ENCODE measurements at regions not wholly inside any gene's neighbourhood (a gene's known extent, or its start where the extent isn't known, plus 50 kb on each side); places are given as distances from the start of the nearest gene placed in this dataset.

- no peaks in the 10 kb centered on the region for H3K36me3 Mint-ChIP-seq (ENCODE audit: low read depth)
- no peak overlapping the region for H3K27ac Mint-ChIP-seq
- H3K4me3 Mint-ChIP-seq: no peak overlapping the region
- H3K4me1 ChIP-seq (ENCODE audit: control insufficient read depth, insufficient read depth, low read length): no peaks in the 10 kb centered on the region
- H3K9ac ChIP-seq (ENCODE audit: extremely low read depth, low read length, poor library complexity, severe bottlenecking): no peak overlapping the region
- H3K4me3 ChIP-seq (ENCODE audit: low read length): no peak overlapping the region
- no peak for DNase-seq
- TF ChIP-seq, protein P1, sequence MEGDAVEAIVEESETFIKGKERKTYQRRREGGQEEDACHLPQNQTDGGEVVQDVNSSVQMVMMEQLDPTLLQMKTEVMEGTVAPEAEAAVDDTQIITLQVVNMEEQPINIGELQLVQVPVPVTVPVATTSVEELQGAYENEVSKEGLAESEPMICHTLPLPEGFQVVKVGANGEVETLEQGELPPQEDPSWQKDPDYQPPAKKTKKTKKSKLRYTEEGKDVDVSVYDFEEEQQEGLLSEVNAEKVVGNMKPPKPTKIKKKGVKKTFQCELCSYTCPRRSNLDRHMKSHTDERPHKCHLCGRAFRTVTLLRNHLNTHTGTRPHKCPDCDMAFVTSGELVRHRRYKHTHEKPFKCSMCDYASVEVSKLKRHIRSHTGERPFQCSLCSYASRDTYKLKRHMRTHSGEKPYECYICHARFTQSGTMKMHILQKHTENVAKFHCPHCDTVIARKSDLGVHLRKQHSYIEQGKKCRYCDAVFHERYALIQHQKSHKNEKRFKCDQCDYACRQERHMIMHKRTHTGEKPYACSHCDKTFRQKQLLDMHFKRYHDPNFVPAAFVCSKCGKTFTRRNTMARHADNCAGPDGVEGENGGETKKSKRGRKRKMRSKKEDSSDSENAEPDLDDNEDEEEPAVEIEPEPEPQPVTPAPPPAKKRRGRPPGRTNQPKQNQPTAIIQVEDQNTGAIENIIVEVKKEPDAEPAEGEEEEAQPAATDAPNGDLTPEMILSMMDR (conservative IDR thresholded peaks at IDR 0.05): no peak
- no peaks in the 10 kb centered on the region for H3K27me3 ChIP-seq (ENCODE audit: control insufficient read depth, insufficient read depth, low read length, poor library complexity, severe bottlenecking)
- 86 to 93% methylated on average over 1 to 2 of the region's 2 CpGs for WGBS, 2 experiments (ENCODE audit: insufficient coverage in 1 of 2, insufficient read length in 1 of 2)
- no peaks in the 10 kb centered on the region for H3K9me3 ChIP-seq (ENCODE audit: control insufficient read depth, low read length)
- H3K27me3 Mint-ChIP-seq (ENCODE audit: insufficient read depth): peaks cover 2% of the 10 kb centered on the region
- peaks cover 2% of the 10 kb centered on the region for H3K9me3 Mint-ChIP-seq
- peaks cover 8% of the 10 kb centered on the region for H3K4me1 Mint-ChIP-seq
- no peaks in the 10 kb centered on the region for H3K36me3 ChIP-seq (ENCODE audit: control insufficient read depth, insufficient read depth, low read length)
- H3K27ac ChIP-seq (ENCODE audit: low read depth, low read length): no peak overlapping the region
Observed at GRCh38 chr1:59223198-59223597, 73.7 kb upstream of the FGGY start.

DNA sequence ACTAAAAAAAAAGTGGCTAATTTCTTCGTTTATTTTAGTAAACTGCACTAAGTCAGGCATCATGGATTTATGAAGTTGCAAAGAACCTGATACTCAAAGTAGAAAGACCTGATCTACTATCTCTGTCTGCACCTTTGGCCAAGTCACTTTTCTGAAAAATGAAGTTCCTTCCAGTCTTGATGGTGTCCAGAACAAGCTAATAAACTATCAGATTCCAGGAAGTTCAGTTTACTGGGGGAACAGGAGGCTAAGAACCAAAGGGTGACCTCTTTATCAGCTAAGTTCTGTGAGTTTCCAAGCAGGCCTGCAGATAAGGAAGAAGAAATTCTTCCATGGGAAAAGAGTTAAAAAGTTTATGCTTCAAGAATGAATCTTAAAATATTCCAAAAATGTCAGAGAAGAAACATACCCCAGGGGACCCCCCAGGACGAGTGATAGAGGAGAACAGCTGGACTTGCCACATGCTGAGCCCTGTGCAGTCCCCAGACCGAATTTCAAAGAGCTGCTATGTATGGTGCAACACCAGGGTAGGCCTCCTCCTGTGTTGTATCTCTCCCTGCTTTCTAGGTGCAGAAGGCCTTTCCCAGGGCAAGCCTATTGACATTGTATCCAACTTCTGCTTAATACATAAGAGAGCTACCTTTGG, 72.8 kb upstream of the FGGY start:
- Mint-ChIP-seq H3K4me1 (peaks cover 8% of the 10 kb centered on the region), H3K36me3 (ENCODE audit: low read depth) (no peaks in the 10 kb centered on the region), H3K9me3 (no peaks in the 10 kb centered on the region), H3K4me3 (no peak overlapping the region), H3K27me3 (ENCODE audit: insufficient read depth) (peaks cover 2% of the 10 kb centered on the region), H3K27ac (no peak overlapping the region)
- DNase-seq: peak; percentile 53
- H3K9ac ChIP-seq (ENCODE audit: extremely low read depth, low read length, poor library complexity, severe bottlenecking): no peak overlapping the region
- TF ChIP-seq, protein P1 (conservative IDR thresholded peaks at IDR 0.05): no peak
- 44 to 54% methylated on average over 3 of the region's 3 CpGs for WGBS, 2 experiments (ENCODE audit: insufficient coverage in 1 of 2, insufficient read length in 1 of 2)
- no peaks in the 10 kb centered on the region for H3K4me1 ChIP-seq (ENCODE audit: control insufficient read depth, insufficient read depth, low read length)
- H3K27ac ChIP-seq (ENCODE audit: low read depth, low read length): no peak overlapping the region
- no peaks in the 10 kb centered on the region for H3K9me3 ChIP-seq (ENCODE audit: control insufficient read depth, low read length)
- H3K27me3 ChIP-seq (ENCODE audit: control insufficient read depth, insufficient read depth, low read length, poor library complexity, severe bottlenecking): no peaks in the 10 kb centered on the region
- no peaks in the 10 kb centered on the region for H3K36me3 ChIP-seq (ENCODE audit: control insufficient read depth, insufficient read depth, low read length)
- no peak overlapping the region for H3K4me3 ChIP-seq (ENCODE audit: low read length)

- TF ChIP-seq, protein P1 (conservative IDR thresholded peaks at IDR 0.05): no peak
- Histone ChIP-seq H3K27ac (ENCODE audit: low read depth, low read length) (no peak overlapping the region), H3K4me1 (ENCODE audit: control insufficient read depth, insufficient read depth, low read length) (no peaks in the 10 kb centered on the region), H3K27me3 (ENCODE audit: control insufficient read depth, insufficient read depth, low read length, poor library complexity, severe bottlenecking) (no peaks in the 10 kb centered on the region), H3K9me3 (ENCODE audit: control insufficient read depth, low read length) (no peaks in the 10 kb centered on the region), H3K9ac (ENCODE audit: extremely low read depth, low read length, poor library complexity, severe bottlenecking) (no peak overlapping the region), H3K36me3 (ENCODE audit: control insufficient read depth, insufficient read depth, low read length) (no peaks in the 10 kb centered on the region), H3K4me3 (ENCODE audit: low read length) (no peak overlapping the region)
- WGBS, 2 experiments (ENCODE audit: insufficient coverage in 1 of 2, insufficient read length in 1 of 2): 86 to 100% methylated on average over 1 to 2 of the region's 2 CpGs
- H3K36me3 Mint-ChIP-seq (ENCODE audit: low read depth): no peaks in the 10 kb centered on the region
- peaks cover 8% of the 10 kb centered on the region for H3K4me1 Mint-ChIP-seq
- no peak overlapping the region for H3K27ac Mint-ChIP-seq
- no peaks in the 10 kb centered on the region for H3K9me3 Mint-ChIP-seq
- DNase-seq: no peak
- no peak overlapping the region for H3K4me3 Mint-ChIP-seq
- peaks cover 2% of the 10 kb centered on the region for H3K27me3 Mint-ChIP-seq (ENCODE audit: insufficient read depth)
Observed at GRCh38 chr1:59225594-59226316, 71.1 kb upstream of the FGGY start.

Measured in endodermal cell (in vitro differentiated cells).